ENCODE measurements at regions not wholly inside any gene's neighbourhood (a gene's known extent, or its start where the extent isn't known, plus 50 kb on each side); places are given as distances from the start of the nearest gene placed in this dataset.
"Not testable (repeated sequence)": the region's sequence is repeated elsewhere in the genome, so short reads cannot be mapped to it uniquely, and the experiment has no call there.

DNA sequence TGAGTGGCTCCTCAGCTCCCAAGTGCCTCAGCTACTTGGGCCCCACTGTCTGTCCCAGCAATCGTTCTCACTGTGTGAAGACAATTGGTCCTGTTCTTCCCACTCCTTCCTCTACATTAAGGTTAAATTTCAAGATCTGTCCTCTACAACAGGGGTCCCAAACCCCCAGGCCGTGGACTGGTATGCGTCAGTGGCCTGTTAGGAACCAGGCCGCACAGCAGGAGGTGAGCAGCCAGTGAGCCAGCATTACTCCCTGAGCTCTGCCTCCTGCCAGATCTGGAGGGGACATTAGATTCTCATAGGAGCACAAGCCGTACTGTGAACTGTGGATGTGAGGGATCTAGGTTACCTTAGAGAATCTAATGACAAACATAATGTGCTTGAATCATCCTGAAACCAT, 376.9 kb upstream of the FZD8 start:
- DNase-seq, result no peak

DNA sequence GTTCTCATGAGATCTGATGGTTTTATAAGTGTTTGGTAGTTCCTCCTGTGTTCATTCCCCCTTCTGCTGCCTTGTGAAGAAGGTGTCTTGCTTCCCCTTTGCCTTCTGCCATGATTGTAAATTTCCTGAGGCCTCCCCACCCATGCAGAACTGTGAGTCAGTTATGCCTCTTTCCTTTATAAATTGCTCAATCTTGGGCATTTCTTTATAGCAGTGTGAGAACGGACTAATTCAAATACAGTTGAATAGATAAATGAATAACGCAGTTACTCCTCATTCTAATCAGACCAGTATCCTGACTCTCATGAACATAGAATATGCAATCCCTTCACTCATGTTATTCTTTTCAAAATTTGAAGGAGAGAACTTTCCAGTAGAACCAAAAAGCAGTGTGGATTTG, 375.0 kb upstream of the FZD8 start:
- DNase-seq, result no peak

DNA sequence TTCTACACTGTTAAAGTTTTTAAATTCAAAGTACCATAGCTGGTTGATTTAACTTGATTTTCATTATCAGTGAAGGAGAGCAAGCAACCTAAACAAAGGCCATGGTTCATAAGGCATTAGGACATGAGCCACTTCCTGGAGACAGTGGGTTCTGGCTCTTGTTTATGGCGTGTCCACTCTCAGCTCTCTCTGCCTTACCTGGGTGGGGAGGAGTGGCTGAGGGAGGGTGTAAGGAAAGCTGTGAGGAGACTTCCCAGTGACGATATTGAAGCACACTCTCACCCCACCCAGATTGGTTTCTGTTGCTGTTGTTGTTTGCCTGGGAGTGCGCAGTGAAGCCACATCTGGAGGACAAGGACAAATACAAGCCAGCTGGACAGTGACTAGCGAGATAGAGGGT, 365.3 kb upstream of the FZD8 start:
- no peak for DNase-seq

DNA sequence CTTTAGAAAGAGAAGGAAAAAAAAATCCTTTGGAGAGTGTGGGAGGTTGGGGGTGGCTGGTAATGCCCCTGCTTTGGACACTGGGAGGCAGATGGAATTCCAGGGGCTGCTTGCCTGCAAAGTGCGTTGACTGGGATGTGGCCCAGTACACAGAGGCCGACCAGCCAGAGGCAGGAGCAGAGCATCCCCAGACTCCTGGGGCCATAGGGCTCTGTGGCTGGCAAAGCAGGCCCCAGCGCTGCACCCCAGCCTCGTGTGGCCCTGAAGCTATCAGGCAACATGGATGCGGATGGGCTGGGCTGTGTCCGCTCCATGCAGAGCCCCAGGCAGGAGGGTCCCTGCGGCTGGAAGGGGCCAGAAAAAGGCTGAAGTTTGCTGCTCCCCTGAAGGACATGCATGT, 361.6 kb upstream of the FZD8 start:
- DNase-seq, result no peak

DNA sequence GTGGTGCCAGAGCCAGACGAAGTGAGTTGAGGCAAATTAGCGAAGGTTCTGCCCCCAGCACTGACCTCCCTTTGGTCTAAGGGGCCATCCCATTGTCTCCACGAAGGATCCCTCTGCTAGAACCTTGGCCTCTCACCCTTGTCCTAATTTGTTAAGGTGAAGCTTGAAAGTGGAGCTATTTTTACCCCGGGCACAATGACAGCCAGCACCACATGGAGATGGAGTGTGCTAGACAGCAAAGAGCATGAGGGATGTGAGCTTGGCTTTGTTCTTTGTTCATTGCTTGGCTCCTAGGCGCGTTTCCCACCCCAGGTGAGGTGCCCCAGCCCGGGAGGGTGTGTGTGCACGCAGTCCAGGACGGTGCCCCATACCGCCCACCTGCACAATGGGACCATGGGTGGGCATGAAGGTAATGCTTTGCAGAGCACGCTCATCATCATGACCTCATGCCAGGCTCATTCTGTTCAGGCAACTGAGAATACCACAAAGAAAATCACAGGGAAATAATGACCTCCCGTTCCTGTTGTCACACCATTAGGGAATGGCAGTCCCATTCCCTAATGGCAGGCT, 361.0 kb upstream of the FZD8 start:
- no peak for DNase-seq

DNA sequence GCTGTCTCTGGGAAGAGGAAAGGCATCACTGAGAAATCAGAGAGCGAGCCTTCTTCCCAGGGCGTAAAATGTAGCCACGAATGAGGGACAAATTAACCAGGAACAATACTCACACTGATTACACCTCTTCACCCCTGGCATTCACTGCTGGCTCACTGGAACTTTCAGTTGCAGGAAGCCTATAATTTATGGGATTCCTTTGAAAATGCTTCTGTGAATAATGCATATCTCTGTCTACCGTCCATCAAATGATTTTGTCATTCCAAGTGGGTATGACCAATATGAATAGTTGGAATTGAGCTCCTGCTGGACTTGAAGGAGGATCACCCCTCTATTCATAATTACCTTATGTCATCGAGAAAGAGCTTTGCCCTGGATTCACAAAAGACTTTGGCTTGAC, 360.3 kb upstream of the FZD8 start:
- DNase-seq, result no peak

DNA sequence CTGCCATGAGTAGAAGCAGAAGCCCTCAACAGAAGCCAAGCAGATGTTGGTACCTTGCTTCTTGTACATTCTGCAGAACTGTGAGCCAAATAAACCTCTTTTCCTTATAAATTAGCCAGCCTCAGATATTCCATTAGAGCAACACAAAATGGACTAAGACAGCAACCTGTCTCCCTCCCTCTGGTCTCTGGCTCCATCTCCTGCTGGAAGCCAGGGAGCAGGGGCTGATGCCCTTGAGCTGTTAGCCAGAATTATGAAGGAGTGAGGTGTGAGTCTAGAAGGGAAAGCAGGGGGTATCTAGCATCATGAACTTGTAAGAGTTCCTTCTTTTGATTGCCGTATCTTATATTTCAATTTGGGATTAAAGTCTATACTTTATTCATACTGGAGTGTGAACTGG, 358.7 kb upstream of the FZD8 start:
- DNase-seq, result not testable (repeated sequence)

DNA sequence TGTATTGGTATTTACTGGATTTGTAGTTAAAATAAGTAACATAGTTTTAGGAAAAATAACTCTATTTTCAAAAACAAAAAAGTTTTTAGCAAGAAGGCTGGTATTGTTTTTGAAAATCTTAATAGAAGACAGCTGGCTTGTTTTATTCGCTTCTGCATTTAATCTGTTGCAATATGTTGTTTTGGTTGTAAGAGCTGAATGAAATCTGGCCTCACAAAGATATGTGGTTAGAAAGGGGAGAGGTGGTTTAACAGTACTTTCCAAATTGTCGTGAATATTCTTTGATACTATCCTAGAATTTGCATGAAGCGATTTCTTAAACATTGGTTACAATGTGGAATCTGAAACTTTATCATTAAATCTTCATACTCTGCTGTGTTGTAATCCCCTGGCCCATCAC, 355.9 kb upstream of the FZD8 start:
- DNase-seq, result no peak

DNA sequence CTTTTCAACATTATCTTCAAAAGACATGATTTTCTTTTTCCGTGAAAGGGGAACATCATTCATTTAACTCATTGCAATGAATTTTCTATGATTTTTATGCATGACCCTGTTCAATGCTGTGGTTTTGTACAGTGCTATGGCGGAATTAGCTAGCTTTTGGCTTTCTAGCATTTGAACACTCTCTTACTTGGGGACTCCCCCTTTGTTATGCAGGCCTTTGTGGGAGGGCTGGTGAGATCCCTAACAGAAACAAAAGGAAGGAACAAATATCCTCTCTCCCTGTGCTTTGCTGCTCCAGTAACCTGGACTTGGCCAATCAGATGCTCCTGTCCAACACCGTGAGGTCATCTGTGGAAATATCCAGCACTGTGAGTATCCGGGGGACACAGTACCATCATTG, 353.4 kb upstream of the FZD8 start:
- DNase-seq, result no peak

DNA sequence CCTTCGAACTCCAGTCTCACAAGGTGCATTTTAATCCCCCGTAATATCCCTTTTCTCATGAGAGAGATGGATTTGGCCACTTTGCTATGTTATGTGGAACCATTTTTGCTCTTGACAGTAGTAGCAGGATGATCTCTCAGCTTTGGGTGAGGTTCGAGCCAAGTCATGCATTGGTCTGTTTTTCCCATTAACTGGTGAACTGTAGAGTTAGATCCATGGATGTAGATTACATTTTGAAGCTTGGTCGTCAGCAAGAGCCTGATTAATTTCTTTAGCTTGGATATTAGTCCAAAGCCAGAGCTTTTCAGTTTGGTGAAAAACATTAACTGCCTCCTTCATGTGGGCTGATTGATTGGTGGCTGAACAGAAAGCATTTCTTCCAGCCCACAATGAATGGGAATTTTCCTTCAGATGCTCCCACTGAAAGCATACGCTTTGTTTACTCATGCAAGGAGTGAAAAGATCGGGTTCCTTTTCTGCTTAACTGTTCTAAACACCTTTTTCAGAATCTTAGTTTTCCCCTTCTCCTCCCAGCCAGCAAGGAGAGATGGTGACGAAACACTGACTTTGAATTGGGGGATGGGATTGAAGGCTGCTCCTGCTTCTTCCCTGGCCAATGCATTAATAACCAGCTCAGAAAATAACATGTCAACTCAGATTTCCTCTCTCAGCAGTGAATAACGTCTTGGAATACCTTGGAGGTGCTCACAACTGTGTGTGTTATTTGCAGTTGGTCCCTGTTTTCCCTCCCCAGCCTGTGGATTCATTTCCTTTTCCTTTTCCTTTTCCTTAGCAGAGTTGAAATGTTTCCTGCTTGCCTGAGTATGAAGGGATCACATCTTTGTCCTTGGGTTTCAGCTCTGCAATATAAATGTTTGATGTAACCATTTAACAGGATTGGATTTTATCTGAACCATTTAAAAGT, 351.8 kb upstream of the FZD8 start:
- no peak for DNase-seq

DNA sequence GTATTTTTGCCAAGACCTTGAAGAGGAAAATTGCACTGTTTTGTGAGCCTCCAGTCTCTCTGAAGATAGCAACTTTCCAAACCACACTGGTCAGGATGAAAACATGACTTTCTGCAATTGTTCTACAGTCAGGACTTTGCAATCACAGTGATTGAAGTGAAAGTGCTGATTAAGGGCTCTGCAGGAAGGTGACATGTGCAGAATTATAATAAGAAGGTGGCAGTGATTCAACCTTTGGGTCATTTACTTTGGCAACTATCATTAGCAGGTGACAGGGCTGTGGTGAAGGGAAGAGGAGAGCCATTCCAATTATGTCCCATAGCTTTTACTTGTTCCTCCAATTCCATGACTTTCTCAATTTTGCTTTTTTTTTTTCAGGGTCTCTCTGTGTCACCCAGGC, 350.0 kb upstream of the FZD8 start:
- no peak for DNase-seq

DNA sequence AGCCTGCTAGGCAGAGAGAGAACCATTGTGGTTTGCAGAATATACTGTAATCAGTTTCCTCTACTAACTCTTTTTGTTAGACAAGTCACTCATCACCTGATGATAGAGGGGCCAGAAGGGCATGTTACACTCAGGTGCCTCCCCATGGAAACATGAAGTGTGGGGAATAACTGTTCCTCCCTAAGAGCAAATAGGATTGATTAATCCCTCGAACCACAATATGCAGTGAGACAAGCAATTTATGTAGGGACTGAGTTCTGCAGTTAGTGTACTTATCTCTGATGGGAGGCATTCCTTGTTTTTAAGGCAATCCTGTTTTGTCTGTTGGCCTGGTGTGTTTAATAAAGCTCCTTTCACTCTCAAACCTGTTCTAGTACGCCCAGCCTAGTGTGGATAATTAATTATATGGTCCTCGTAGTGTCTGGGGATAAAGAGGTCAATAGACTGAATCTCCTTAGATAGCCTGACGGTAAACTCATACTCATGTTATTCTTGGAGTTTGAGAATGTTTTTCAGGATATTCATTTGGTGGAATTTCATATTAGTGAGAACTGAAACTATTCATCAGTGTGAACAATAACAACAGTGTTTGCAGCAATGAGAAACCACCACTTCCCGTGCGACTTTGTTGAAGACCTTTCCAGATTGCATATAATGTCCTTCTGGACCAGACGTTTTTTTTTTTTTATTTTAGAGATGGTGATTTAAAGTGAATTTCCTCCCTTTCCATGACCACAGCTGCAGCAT, 344.8 kb upstream of the FZD8 start:
- no peak for DNase-seq

DNA sequence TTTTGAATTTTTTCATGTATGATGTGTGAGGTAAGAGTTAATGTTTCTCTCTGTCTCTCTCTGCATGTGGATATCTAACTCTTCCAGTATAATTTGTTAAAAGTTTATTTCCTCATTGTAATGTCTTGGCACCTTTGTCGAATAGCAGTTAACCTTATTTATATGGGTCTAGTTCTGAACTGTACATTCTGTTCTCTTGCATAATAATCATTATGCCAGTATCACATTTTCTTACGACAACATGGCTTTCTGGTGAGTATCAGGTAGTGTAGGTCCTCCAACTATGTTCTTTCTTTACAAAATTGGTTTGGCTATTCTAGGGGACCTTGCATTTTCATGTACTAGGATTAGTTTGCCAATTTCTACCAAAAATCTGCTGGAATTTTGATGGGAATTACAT, 337.0 kb upstream of the FZD8 start:
- no peak for DNase-seq

DNA sequence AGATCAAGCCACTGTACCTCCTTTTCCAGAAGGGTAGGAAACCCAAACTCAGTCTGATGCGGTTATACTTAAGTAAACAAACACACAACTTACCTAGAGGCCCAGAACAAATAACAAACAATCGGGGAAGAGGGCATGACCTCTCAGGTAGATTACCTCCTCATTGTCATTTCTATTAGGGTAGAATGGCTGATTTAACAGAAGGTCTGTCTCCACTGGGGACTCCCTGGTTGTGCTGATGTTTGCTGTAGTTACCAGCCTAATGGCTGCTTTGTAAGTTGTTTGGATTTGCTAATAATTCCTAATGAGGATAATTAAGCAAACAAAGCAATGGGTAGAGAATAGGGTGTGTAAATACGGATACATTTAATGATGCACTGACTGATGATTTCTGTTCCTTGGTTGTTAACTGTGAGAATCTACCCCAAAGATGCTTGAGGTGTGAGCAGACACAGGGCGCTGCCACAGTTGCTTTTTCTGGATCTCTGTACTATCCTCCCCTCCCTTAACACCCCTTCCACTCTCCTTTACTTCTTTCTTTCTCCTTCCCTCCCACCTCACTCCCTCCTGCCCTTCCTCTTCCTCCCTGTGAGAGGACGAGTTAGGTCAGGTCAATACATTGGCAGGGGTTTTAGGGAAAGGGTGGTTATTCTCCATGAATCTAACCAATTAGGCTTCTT, 332.0 kb upstream of the FZD8 start:
- DNase-seq, result not testable (repeated sequence)

DNA sequence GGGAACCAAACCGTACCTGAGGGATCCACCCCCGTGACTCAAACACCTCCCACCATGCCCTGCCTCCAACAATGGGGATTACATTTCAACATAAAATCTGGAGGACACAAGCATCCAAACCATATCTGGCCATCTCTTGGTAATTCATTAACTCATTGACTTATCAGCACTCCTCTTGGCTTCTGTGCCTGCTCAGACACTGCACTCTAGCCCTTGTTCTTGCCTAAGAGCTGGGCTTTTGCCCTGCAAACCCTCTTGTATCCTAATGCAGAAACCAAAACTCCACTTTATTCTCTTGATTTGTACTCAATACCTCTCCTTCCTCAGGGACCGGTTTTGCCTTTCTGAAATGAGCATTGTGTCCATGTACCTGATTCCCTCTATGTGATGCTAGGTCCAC, 330.2 kb upstream of the FZD8 start:
- DNase-seq, result no peak

DNA sequence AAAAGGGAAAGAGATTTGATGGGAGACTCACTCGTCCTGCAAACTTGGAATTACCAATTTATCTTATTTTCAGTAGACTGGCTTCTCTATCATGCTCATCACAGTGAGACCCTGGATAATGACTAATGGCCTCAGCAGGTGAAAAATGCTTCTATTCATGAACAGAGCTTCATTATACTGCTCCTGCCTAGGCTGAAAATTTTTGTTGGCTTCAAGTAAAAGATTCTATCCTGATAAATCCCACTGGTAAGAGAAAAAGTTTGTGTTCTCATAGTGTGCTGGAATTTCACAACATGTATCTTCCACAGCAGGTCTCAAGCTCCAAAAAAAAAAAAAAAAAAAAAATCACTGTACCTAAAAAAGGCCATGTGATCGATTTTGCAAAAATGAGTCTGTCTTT, 329.3 kb upstream of the FZD8 start:
- DNase-seq, result no peak

DNA sequence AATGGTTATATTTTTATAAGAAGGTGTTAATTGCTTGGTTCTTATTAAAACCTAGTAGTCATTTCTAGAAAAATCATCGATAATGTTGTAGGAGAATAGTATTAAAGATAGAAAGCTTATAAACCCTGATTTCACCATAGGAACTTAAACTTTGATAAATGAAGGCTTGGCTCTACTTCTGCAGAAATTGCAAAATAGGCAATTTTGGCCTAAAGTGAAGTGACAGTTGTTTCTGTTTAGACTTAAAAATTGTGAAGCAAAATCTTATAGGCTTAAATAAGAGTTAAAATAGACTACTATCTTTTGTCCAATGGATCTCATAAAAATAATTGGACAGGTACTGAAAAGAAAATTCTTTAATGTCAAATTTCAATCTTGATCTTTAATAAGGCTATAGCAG, 321.6 kb upstream of the FZD8 start:
- no peak for DNase-seq

DNA sequence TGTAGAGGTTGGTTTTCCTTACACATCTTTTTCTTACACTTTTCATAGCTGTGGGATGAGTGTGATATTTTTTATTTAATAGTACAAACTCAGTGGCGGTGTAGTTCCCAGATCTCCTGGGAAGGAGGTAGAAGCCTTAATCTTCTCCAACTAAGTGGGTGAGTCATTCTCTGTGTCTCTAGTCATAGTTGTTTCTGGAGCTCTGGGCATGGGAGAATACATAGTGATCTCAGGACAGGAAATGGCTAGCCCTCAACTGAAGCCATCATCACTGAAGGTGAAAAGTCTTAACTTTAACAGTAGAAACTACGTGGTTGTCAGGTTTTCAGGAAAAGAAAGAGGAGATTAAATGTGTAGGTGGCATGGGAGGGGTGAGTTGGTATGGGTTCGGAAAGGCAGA, 319.4 kb upstream of the FZD8 start:
- no peak for DNase-seq

DNA sequence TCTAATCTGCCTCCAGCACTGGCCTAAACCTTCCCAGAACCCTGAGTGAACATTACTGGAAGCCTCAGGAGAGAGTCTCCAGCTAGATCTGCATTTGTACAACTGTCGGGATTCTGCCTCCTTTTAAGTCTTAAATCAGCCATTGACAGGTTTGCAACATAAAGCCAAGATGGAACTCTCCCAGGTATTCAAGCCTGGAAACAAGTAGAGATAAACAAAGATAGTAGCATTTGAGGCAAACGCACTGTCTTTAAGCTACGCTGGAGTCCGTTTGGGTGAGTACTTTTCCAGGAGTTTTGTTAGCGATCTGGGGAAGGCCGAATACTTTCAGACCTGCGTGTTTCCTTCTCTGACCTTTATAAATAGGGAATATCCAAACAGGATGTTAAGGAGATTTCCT, 317.2 kb upstream of the FZD8 start:
- DNase-seq, result no peak

DNA sequence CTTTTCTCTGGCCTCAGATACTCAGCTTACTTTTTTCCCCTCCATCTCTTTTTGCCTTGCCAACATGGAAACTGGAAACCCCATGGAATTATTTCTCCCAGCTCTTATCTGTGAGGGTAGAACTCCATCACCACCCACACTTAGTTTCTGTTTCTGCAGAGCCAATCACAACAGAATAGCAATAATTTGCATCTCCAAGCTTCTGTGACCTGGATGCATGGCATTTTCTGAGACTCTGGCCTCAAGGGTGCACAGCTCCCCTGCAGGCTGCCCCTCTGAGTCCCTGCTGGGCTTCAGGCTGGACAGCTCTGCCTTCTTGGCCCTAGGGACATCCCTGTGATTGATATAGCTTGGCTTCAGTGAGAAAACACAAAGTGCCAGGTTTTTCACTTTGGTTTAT, 316.5 kb upstream of the FZD8 start:
- DNase-seq, result not testable (repeated sequence)

DNA sequence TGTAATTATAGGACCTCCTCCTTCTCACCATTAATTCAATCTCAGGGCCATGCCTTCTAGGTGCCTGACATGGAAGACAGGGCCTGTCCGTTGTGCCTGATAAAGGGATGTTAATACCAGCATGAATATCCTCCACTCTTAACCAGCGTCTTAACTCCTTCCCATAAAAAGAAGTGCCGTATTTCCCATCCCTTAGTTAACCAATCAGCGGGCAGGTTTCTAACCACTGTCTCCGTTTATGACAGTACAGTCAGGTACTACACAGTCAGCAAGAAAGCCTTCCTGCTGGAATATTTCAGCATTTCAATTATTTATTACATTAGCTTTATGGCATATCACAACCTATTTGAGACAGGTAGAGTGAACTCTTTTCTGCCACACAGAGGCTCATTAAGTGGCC, 308.6 kb upstream of the FZD8 start:
- no peak for DNase-seq

DNA sequence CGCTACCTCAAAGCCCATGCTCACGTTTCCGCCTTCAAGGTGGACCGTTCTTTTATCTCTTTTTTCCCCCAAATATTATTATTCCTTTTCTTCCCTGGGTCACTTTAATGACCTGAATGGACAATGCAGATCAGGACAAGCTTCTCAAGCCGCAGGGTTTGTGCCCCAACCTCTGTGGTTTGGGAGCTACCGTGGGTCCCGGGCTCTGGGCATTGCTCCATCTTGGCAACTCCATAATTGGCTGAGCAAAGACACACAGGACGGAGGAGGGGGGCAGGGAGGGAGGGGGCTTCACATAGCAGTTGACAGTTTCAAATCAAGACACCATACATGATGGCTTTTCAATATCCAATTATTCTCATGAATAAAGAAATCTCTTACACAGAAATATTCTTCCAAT, 308.1 kb upstream of the FZD8 start:
- DNase-seq, result no peak

DNA sequence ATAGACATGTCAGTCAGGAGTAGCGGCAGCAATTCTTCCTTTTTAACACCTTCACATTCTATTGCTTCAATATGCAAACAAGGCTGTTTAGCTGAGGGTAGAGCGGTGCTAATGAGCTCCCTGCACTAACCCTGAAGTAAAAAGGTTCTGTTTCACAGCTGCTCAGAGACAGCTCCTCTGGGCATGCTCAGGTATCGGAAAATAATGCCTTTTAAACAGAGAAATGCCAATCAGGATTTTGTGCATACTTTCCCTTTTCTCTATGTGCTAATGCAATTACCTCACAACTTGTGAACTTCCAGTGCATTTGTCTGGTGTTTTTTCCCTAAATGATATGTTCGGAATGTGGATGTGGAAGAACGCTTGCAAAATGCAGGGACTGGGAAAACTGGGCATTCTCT, 307.7 kb upstream of the FZD8 start:
- no peak for DNase-seq

DNA sequence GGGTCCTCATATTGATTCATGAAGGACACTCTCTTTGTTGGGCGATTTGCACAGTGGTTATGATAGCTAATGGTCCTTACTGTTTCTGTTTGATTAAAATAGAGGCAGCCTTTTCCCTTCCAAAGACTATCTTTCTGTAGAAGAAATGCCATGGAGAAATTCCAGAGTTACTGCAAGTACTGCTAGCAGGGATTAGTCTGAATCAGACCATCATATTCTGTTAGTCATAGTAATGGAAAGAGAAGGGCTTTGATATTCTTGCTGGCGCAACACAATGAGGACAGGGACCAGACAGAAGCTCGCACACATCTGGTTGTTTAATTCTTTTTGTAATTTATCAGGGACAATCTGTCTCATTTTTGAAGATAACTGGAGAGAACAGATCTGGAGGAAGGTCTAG, 304.5 kb upstream of the FZD8 start:
- no peak for DNase-seq
